ENCODE measurements at regions not wholly inside any gene's neighbourhood (a gene's known extent, or its start where the extent isn't known, plus 50 kb on each side); places are given as distances from the start of the nearest gene placed in this dataset.

- TF ChIP-seq EZH2phosphoT487 (IDR thresholded peaks at IDR 0.05; ENCODE audit: insufficient read depth, low read depth) (no peak), EZH2 (IDR thresholded peaks at IDR 0.05; ENCODE audit: insufficient read depth, poor library complexity, severe bottlenecking) (no peak)
Observed at GRCh38 chr20:7248281-7249201, 481.1 kb downstream of the BMP2 start.

Measured in GM23248 (cell line).